A549 (cell line): ENCODE measurements at regions not wholly inside any gene's neighbourhood (a gene's known extent, or its start where the extent isn't known, plus 50 kb on each side); places are given as distances from the start of the nearest gene placed in this dataset.

Source experiments
- ATAC-seq, 2 experiments: fragments of 200-7000 bp in 1 of 2; fragments of >200 bp in 1 of 2; cut with Nextera tagmentation in 1 of 2; cut with Tn5 transposase in 1 of 2; 3 replicates each; pipeline versions ENCODE4 v1.8.0 to v1.9.1; 2018 to 2020; ENCODE audit warnings: mild to moderate bottlenecking in 1 of 2, moderate library complexity in 1 of 2
- CTCF ChIA-PET: fragments of 300-600 bp; sonication (Branson Sonifier 250); formaldehyde crosslinking; extraction: SDS; loops from one replicate; lab custom pipeline; 2021; ENCODE audit warnings: antibody characterized with exemption, inconsistent platforms; lab: Yijun Ruan, JAX
- POLR2A ChIA-PET: fragments of 350-600 bp; formaldehyde crosslinking; extraction: SDS; loops from one replicate; lab custom pipeline; 2021; ENCODE audit warnings: antibody characterized with exemption, inconsistent platforms; lab: Yijun Ruan, JAX
- DNase-seq, 2 experiments: peaks; one replicate each; pipeline versions ENCODE4 v3.0.0 to v3.0.0-alpha.2; 2011 to 2016; ENCODE audit warnings: low read depth in 1 of 2, low spot score in 1 of 2
- FAIRE-seq: peaks from 2 replicates; lab custom pipeline; 2011; peaks lifted over from hg19 to GRCh38; lab: Jason Lieb, UNC
- H3K27ac ChIP-seq, 2 experiments: fragments of >200 bp; sonication (Bioruptor Twin); formaldehyde crosslinking; 3 replicates each; pipeline ENCODE4 v1.5.1; 2016 to 2017
- H3K4me1 ChIP-seq: fragments of >200 bp; sonication (Bioruptor Twin); formaldehyde crosslinking; 3 replicates; pipeline ENCODE4 v1.6.1; 2016
- H3K4me2 ChIP-seq: fragments of >200 bp; sonication (Bioruptor Twin); formaldehyde crosslinking; 3 replicates; pipeline ENCODE4 v1.6.1; 2016
- H3K4me3 ChIP-seq: fragments of >200 bp; sonication (Bioruptor Twin); formaldehyde crosslinking; 3 replicates; pipeline ENCODE4 v1.5.1; 2016
- H3K9me3 ChIP-seq: fragments of >200 bp; sonication (Bioruptor Twin); formaldehyde crosslinking; 3 replicates; pipeline ENCODE4 v1.6.1; 2016
- BHLHE40 ChIP-seq: IDR thresholded peaks from 2 replicates; pipeline ENCODE4 v1.6.1; 2012; ENCODE audit warnings: low read depth, low read length, inconsistent platforms
- CBX2 ChIP-seq: fragments of 200-600 bp; sonication (generic); IDR thresholded peaks from 2 replicates; pipeline ENCODE4 v1.6.1; 2016; ENCODE audit warnings: low read depth, mild to moderate bottlenecking, borderline replicate concordance
- CBX8 ChIP-seq: fragments of 200-600 bp; sonication (generic); IDR thresholded peaks from 2 replicates; pipeline ENCODE4 v1.6.1; 2016
- EP300 ChIP-seq, 2 experiments: fragments of >200 bp; sonication (Bioruptor Twin); formaldehyde crosslinking; IDR thresholded peaks; 2 replicates in 1 of 2; 3 replicates in 1 of 2; pipeline ENCODE4 v1.6.1; 2016 to 2017
- ESRRA ChIP-seq: fragments of 150-350 bp; IDR thresholded peaks from 2 replicates; pipeline ENCODE4 v1.6.1; 2014; ENCODE audit warnings: mild to moderate bottlenecking, low read length, borderline replicate concordance
- FOSB ChIP-seq: fragments of 250-450 bp; sonication (Bioruptor Pico); IDR thresholded peaks from 2 replicates; pipeline ENCODE4 v1.5.0; 2020; ENCODE audit warnings: mild to moderate bottlenecking, moderate library complexity
- HOXB13 ChIP-seq: fragments of 250-450 bp; sonication (Bioruptor Pico); IDR thresholded peaks from 2 replicates; pipeline ENCODE4 v1.5.0; 2020; ENCODE audit warnings: low read depth, mild to moderate bottlenecking, moderate library complexity
- JUN ChIP-seq, 2 experiments: fragments of >200 bp; sonication (Bioruptor Twin); formaldehyde crosslinking; IDR thresholded peaks; 2 replicates in 1 of 2; 3 replicates in 1 of 2; pipeline ENCODE4 v1.6.1; 2016 to 2017
- KDM1A ChIP-seq: fragments of 200-600 bp; sonication (generic); IDR thresholded peaks from 2 replicates; pipeline ENCODE4 v1.6.1; 2016; ENCODE audit warnings: low read depth, mild to moderate bottlenecking
- MYC ChIP-seq: IDR thresholded peaks from 2 replicates; pipeline ENCODE4 v1.6.1; 2012; ENCODE audit warnings: mild to moderate bottlenecking, inconsistent platforms, low read length, improper control_type of control experiment, borderline replicate concordance
- NFE2L2 ChIP-seq: fragments of 150-350 bp; conservative IDR thresholded peaks from 2 replicates; pipeline ENCODE4 v1.6.1; 2014; ENCODE audit warnings: low read length
- POLR2AphosphoS2 ChIP-seq: conservative IDR thresholded peaks from 2 replicates; pipeline ENCODE4 v1.6.1; 2012; ENCODE audit warnings: low read length, improper control_type of control experiment, inconsistent platforms
- RFX5 ChIP-seq: fragments of 450-650 bp; IDR thresholded peaks from 2 replicates; pipeline ENCODE4 v1.7.1; 2014; ENCODE audit warnings: antibody characterized with exemption, mild to moderate bottlenecking, moderate library complexity
- TP53 ChIP-seq: fragments of 250-450 bp; sonication (Bioruptor Pico); IDR thresholded peaks from 2 replicates; pipeline ENCODE4 v1.5.0; 2021; ENCODE audit warnings: mild to moderate bottlenecking, moderate library complexity
- ZC3H11A ChIP-seq: fragments of 450-650 bp; IDR thresholded peaks from 2 replicates; pipeline ENCODE4 v1.6.1; 2014; ENCODE audit warnings: antibody characterized with exemption, mild to moderate bottlenecking
- WGBS: methylation state at CpG from one replicate; pipeline ENCODE4 v1.1.6; 2017; ENCODE audit errors: missing lambda C conversion rate; 5-methylcytosine and 5-hydroxymethylcytosine counted together
- TF ChIP-seq, protein P1 (sequence below): fragments of 450-650 bp; IDR thresholded peaks from 2 replicates; pipeline ENCODE4 v1.6.1; 2014; ENCODE audit warnings: antibody characterized with exemption
- TF ChIP-seq, protein P2 (sequence below): IDR thresholded peaks from 2 replicates; pipeline ENCODE4 v1.6.1; 2012
- TF ChIP-seq, protein P3 (sequence below): fragments of 150-350 bp; IDR thresholded peaks from 2 replicates; pipeline ENCODE4 v1.6.1; 2014; ENCODE audit warnings: low read depth, mild to moderate bottlenecking, low read length
- TF ChIP-seq, protein P4 (sequence below): fragments of >200 bp; sonication (Bioruptor Twin); formaldehyde crosslinking; IDR thresholded peaks from 3 replicates; pipeline ENCODE4 v1.6.1; 2016
- TF ChIP-seq, protein P5 (sequence below): fragments of 250-450 bp; sonication (Bioruptor Pico); IDR thresholded peaks from 2 replicates; pipeline ENCODE4 v1.5.0; 2021; ENCODE audit warnings: mild to moderate bottlenecking, moderate library complexity, borderline replicate concordance
- TF ChIP-seq, protein P6 (sequence below): fragments of 200-600 bp; sonication (generic); IDR thresholded peaks from 2 replicates; pipeline ENCODE4 v1.6.1; 2016; ENCODE audit warnings: antibody characterized with exemption, mild to moderate bottlenecking, moderate library complexity

DNA sequence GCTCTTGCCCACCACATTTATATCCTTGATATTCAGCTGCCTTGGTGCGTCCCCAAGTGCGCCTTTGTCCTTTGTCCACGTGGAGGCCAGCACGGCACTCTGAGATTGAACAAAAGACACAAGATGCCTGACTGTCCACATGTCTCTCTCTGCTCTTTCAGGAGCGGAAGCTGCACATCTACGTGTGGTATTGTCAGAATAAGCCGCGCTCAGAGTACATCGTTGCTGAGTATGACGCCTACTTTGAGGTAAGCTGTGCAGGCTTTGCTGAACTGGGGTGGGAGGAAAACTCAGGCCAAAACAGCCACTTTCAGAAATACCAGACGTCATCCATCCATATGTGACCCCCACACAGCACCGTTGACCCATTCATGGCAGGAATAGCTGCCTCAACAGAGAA, 72.0 kb upstream of the UMPS start:
- DNase-seq (no peak), ATAC-seq (no peak), FAIRE-seq (no peak)
- no peak overlapping the region for H3K4me2 ChIP-seq
- no peaks in the 10 kb centered on the region for H3K9me3 ChIP-seq
- ChIA-PET POLR2A (no interaction called here), CTCF (interaction anchor here (0.6 to 3.3 kb wide), 4 partner anchors 31 to 98 kb away, joined by 3 to 15 read pairs (median 7); no protein-coding TSS in a partner anchor)
- H3K27ac ChIP-seq: no peak overlapping the region
- H3K4me3 ChIP-seq: no peak overlapping the region
- WGBS: 84% methylated on average over 12 of the region's 12 CpGs
- H3K4me1 ChIP-seq: peaks cover 7% of the 10 kb centered on the region; the same call in 2 of the 3 replicates
- no peak for TF ChIP-seq ZC3H11A
- no peak for TF ChIP-seq POLR2AphosphoS2
- TF ChIP-seq MYC: no peak
- no peak for TF ChIP-seq EP300 (IDR thresholded peaks at IDR 0.05)
- TF ChIP-seq, protein P1, sequence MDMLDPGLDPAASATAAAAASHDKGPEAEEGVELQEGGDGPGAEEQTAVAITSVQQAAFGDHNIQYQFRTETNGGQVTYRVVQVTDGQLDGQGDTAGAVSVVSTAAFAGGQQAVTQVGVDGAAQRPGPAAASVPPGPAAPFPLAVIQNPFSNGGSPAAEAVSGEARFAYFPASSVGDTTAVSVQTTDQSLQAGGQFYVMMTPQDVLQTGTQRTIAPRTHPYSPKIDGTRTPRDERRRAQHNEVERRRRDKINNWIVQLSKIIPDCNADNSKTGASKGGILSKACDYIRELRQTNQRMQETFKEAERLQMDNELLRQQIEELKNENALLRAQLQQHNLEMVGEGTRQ: no peak
- TF ChIP-seq JUN (IDR thresholded peaks at IDR 0.05): no peak
- TF ChIP-seq CBX2: no peak
- TF ChIP-seq, protein P2, sequence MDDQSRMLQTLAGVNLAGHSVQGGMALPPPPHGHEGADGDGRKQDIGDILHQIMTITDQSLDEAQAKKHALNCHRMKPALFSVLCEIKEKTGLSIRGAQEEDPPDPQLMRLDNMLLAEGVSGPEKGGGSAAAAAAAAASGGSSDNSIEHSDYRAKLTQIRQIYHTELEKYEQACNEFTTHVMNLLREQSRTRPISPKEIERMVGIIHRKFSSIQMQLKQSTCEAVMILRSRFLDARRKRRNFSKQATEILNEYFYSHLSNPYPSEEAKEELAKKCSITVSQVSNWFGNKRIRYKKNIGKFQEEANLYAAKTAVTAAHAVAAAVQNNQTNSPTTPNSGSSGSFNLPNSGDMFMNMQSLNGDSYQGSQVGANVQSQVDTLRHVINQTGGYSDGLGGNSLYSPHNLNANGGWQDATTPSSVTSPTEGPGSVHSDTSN: no peak
- TF ChIP-seq, protein P3, sequence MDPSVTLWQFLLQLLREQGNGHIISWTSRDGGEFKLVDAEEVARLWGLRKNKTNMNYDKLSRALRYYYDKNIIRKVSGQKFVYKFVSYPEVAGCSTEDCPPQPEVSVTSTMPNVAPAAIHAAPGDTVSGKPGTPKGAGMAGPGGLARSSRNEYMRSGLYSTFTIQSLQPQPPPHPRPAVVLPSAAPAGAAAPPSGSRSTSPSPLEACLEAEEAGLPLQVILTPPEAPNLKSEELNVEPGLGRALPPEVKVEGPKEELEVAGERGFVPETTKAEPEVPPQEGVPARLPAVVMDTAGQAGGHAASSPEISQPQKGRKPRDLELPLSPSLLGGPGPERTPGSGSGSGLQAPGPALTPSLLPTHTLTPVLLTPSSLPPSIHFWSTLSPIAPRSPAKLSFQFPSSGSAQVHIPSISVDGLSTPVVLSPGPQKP: no peak
- TF ChIP-seq BHLHE40: no peak
- TF ChIP-seq, protein P4, sequence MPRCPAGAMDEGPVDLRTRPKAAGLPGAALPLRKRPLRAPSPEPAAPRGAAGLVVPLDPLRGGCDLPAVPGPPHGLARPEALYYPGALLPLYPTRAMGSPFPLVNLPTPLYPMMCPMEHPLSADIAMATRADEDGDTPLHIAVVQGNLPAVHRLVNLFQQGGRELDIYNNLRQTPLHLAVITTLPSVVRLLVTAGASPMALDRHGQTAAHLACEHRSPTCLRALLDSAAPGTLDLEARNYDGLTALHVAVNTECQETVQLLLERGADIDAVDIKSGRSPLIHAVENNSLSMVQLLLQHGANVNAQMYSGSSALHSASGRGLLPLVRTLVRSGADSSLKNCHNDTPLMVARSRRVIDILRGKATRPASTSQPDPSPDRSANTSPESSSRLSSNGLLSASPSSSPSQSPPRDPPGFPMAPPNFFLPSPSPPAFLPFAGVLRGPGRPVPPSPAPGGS: no peak
- TF ChIP-seq CBX8: no peak
- TF ChIP-seq, protein P5, sequence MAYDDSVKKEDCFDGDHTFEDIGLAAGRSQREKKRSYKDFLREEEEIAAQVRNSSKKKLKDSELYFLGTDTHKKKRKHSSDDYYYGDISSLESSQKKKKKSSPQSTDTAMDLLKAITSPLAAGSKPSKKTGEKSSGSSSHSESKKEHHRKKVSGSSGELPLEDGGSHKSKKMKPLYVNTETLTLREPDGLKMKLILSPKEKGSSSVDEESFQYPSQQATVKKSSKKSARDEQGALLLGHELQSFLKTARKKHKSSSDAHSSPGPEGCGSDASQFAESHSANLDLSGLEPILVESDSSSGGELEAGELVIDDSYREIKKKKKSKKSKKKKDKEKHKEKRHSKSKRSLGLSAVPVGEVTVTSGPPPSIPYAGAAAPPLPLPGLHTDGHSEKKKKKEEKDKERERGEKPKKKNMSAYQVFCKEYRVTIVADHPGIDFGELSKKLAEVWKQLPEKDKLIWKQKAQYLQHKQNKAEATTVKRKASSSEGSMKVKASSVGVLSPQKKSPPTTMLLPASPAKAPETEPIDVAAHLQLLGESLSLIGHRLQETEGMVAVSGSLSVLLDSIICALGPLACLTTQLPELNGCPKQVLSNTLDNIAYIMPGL: no peak
- TF ChIP-seq, all 56 proteins: peak for 0

DNA sequence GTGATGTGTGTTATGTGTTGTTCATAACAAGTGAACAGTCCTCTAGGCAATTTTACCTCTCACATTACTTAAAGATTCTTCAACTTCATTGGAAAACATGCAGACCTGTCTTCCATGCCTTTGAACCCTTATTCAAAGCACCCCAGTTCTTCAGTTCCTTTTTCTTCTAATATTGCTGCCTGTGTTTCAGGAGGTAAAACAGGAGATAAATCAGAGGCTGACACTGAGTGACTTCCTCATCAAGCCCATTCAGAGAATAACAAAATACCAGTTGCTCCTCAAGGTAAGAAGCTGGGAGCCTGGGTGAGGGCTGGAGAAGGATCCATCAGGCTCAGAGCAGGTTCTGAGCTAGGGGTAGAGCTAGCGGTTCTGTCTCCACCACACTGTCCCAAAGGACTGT, 71.1 kb upstream of the UMPS start:
- H3K27ac ChIP-seq: no peak overlapping the region
- WGBS: 14% methylated on average over 1 of the region's 1 CpG
- CTCF ChIA-PET: interaction anchor here (0.6 to 3.3 kb wide), 5 partner anchors 17 to 99 kb away, joined by 3 to 15 read pairs (median 4); no protein-coding TSS in a partner anchor
- no peaks in the 10 kb centered on the region for H3K9me3 ChIP-seq
- DNase-seq (no peak), ATAC-seq (no peak), FAIRE-seq (no peak)
- H3K4me2 ChIP-seq: no peak overlapping the region
- TF ChIP-seq FOSB: no peak
- no peak for TF ChIP-seq TP53
- TF ChIP-seq ESRRA: no peak
- no peak for TF ChIP-seq NFE2L2
- no peak for TF ChIP-seq HOXB13 (CRISPR knock-in tag)
- TF ChIP-seq RFX5: no peak
- TF ChIP-seq, protein P6, sequence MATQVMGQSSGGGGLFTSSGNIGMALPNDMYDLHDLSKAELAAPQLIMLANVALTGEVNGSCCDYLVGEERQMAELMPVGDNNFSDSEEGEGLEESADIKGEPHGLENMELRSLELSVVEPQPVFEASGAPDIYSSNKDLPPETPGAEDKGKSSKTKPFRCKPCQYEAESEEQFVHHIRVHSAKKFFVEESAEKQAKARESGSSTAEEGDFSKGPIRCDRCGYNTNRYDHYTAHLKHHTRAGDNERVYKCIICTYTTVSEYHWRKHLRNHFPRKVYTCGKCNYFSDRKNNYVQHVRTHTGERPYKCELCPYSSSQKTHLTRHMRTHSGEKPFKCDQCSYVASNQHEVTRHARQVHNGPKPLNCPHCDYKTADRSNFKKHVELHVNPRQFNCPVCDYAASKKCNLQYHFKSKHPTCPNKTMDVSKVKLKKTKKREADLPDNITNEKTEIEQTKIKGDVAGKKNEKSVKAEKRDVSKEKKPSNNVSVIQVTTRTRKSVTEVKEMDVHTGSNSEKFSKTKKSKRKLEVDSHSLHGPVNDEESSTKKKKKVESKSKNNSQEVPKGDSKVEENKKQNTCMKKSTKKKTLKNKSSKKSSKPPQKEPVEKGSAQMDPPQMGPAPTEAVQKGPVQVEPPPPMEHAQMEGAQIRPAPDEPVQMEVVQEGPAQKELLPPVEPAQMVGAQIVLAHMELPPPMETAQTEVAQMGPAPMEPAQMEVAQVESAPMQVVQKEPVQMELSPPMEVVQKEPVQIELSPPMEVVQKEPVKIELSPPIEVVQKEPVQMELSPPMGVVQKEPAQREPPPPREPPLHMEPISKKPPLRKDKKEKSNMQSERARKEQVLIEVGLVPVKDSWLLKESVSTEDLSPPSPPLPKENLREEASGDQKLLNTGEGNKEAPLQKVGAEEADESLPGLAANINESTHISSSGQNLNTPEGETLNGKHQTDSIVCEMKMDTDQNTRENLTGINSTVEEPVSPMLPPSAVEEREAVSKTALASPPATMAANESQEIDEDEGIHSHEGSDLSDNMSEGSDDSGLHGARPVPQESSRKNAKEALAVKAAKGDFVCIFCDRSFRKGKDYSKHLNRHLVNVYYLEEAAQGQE: no peak
- no peak for TF ChIP-seq KDM1A
- no peak for TF ChIP-seq CBX8
- H3K4me3 ChIP-seq: no peak overlapping the region
- peaks cover 16% of the 10 kb centered on the region for H3K4me1 ChIP-seq
- POLR2A ChIA-PET: no interaction called here
